ENCODE measurements at regions not wholly inside any gene's neighbourhood (a gene's known extent, or its start where the extent isn't known, plus 50 kb on each side); places are given as distances from the start of the nearest gene placed in this dataset.

DNA sequence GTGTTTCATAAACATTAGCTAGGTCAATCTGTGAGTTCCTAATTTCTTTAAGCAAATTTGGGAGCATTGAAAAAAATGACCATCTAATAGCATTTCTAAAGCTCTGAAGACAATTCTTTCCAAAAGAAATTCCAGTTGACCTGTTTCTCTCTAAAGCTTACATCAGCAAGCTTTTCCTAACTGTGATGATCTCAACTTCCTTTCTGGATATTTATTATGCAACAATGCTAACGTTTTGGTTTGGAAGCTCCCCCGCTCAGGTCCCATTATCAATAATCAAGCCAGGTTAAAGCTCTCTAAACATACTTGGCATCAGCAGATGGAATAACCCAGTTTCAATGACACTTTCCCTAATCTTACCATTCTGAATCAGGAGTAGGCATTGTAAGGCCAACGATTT, 196.3 kb upstream of the TANK start (continued):
- TF ChIP-seq IRF2 (CRISPR knock-in tag; IDR thresholded peaks at IDR 0.05; ENCODE audit: borderline replicate concordance, low read depth) (no peak), ZBTB21 (CRISPR knock-in tag; IDR thresholded peaks at IDR 0.05; ENCODE audit: borderline replicate concordance) (no peak), OVOL2 (CRISPR knock-in tag; IDR thresholded peaks at IDR 0.05; ENCODE audit: borderline replicate concordance) (no peak), ZNF138 (CRISPR knock-in tag; conservative IDR thresholded peaks at IDR 0.05) (no peak), CBFB (CRISPR knock-in tag; IDR thresholded peaks at IDR 0.05; ENCODE audit: low read depth) (no peak)
- TF ChIP-seq, protein P1, sequence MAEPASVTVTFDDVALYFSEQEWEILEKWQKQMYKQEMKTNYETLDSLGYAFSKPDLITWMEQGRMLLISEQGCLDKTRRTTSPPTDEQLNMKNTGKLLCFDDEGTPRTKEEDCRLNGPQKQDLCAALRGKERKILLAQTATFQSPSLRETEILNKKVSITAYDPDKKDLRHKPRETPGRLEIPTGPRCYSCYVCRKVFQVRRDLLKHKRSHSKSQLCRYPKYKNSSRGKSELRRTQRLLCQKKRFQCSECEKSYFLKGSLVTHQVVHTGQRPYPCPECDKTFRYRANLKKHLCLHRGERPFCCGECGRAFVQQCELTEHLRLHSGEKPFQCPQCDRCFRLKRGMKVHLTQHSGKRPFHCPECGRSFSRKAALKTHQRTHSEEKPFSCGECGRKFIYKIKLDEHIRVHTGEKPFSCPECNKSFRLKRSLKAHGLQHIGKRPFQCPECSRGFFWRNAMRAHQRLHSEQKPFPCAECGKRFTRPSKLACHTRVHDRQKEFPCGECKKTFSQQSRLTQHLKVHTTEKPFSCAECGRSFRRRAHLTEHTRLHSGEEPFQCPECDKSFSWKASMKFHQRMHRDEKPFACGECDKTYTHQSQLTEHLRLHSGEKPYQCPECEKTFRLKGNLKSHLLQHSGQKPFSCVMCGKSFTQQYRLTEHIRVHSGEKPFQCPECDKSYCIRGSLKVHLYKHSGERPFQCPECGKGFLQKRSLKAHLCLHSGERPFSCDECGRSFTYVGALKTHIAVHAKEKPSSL (CRISPR knock-in tag; conservative IDR thresholded peaks at IDR 0.05): no peak

DNA sequence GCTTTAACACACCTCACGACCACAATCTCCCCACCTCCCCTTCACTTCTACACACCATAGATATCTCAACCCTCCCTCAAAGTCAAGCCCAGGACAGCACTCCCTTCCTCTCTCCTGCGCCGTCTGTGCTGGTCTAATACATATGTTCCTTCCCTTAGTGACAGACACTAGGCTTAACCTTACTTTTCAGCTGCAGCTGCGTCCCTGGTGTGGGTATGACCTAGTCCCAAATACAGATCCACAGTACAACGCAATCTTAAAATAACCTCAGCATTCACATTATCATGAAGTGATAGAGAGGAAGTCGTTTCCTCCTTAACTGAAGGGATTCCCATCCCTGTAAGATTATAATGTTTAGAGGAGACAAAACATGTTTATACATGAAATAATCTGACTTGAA, 192.7 kb upstream of the TANK start:
- CTCF ChIA-PET: no interaction called here
- H3K4me3 Mint-ChIP-seq: no peak overlapping the region
- no peaks in the 10 kb centered on the region; the same call in 1 of the 2 replicates for H3K27me3 Mint-ChIP-seq (ENCODE audit: low read depth)
- POLR2A ChIA-PET: no interaction called here
- H3K27ac Mint-ChIP-seq: no peak overlapping the region
- H3K4me1 Mint-ChIP-seq: peaks cover 10% of the 10 kb centered on the region
- no peaks in the 10 kb centered on the region for H3K36me3 Mint-ChIP-seq
- H3K9me3 Mint-ChIP-seq: no peaks in the 10 kb centered on the region
- no peak for DNase-seq (ENCODE audit: low spot score)
- ATAC-seq: no peak
- TF ChIP-seq, protein P1 (CRISPR knock-in tag; conservative IDR thresholded peaks at IDR 0.05): no peak
- TF ChIP-seq RELA (CRISPR knock-in tag; IDR thresholded peaks at IDR 0.05; ENCODE audit: borderline replicate concordance): no peak

DNA sequence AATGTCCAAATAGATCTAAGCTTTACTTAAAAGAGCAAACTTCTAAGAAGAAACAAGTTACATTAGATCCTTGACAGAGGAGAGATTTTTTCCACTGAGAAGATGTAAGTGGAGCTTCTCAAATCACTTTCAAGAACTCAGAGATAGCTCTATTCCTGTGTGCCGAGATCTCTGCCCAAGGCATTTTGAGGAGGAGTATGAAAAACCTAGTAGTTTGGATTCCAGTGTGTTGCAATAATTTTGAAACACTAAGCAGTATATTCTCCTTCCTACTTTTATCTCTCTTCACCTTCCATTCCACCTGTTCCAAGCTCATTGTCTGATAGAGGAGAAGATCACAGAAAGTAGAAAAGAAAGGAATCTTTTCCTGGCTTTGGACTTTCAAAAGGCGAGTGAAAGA, 192.0 kb upstream of the TANK start:
- ChIA-PET POLR2A (no interaction called here), CTCF (no interaction called here)
- H3K9me3 Mint-ChIP-seq: no peaks in the 10 kb centered on the region
- TF ChIP-seq, protein P2, sequence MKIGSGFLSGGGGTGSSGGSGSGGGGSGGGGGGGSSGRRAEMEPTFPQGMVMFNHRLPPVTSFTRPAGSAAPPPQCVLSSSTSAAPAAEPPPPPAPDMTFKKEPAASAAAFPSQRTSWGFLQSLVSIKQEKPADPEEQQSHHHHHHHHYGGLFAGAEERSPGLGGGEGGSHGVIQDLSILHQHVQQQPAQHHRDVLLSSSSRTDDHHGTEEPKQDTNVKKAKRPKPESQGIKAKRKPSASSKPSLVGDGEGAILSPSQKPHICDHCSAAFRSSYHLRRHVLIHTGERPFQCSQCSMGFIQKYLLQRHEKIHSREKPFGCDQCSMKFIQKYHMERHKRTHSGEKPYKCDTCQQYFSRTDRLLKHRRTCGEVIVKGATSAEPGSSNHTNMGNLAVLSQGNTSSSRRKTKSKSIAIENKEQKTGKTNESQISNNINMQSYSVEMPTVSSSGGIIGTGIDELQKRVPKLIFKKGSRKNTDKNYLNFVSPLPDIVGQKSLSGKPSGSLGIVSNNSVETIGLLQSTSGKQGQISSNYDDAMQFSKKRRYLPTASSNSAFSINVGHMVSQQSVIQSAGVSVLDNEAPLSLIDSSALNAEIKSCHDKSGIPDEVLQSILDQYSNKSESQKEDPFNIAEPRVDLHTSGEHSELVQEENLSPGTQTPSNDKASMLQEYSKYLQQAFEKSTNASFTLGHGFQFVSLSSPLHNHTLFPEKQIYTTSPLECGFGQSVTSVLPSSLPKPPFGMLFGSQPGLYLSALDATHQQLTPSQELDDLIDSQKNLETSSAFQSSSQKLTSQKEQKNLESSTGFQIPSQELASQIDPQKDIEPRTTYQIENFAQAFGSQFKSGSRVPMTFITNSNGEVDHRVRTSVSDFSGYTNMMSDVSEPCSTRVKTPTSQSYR (CRISPR knock-in tag; IDR thresholded peaks at IDR 0.05): no peak
- TF ChIP-seq, protein P3, sequence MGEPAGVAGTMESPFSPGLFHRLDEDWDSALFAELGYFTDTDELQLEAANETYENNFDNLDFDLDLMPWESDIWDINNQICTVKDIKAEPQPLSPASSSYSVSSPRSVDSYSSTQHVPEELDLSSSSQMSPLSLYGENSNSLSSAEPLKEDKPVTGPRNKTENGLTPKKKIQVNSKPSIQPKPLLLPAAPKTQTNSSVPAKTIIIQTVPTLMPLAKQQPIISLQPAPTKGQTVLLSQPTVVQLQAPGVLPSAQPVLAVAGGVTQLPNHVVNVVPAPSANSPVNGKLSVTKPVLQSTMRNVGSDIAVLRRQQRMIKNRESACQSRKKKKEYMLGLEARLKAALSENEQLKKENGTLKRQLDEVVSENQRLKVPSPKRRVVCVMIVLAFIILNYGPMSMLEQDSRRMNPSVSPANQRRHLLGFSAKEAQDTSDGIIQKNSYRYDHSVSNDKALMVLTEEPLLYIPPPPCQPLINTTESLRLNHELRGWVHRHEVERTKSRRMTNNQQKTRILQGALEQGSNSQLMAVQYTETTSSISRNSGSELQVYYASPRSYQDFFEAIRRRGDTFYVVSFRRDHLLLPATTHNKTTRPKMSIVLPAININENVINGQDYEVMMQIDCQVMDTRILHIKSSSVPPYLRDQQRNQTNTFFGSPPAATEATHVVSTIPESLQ (CRISPR knock-in tag; IDR thresholded peaks at IDR 0.05): no peak
- TF ChIP-seq TEAD1 (CRISPR knock-in tag; IDR thresholded peaks at IDR 0.05) (no peak), JAZF1 (CRISPR knock-in tag; IDR thresholded peaks at IDR 0.05) (no peak), ZNF396 (CRISPR knock-in tag; IDR thresholded peaks at IDR 0.05; ENCODE audit: borderline replicate concordance) (no peak), NR3C1 (CRISPR knock-in tag; conservative IDR thresholded peaks at IDR 0.05; ENCODE audit: low read depth) (no peak), RORB (CRISPR knock-in tag; IDR thresholded peaks at IDR 0.05) (no peak), CBFB (CRISPR knock-in tag; IDR thresholded peaks at IDR 0.05; ENCODE audit: low read depth) (no peak), ZNF121 (CRISPR knock-in tag; IDR thresholded peaks at IDR 0.05) (no peak), ATF1 (CRISPR knock-in tag; IDR thresholded peaks at IDR 0.05) (no peak)
- TF ChIP-seq, protein P4, sequence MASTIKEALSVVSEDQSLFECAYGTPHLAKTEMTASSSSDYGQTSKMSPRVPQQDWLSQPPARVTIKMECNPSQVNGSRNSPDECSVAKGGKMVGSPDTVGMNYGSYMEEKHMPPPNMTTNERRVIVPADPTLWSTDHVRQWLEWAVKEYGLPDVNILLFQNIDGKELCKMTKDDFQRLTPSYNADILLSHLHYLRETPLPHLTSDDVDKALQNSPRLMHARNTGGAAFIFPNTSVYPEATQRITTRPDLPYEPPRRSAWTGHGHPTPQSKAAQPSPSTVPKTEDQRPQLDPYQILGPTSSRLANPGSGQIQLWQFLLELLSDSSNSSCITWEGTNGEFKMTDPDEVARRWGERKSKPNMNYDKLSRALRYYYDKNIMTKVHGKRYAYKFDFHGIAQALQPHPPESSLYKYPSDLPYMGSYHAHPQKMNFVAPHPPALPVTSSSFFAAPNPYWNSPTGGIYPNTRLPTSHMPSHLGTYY (CRISPR knock-in tag; IDR thresholded peaks at IDR 0.05): no peak
- TF ChIP-seq, protein P5, sequence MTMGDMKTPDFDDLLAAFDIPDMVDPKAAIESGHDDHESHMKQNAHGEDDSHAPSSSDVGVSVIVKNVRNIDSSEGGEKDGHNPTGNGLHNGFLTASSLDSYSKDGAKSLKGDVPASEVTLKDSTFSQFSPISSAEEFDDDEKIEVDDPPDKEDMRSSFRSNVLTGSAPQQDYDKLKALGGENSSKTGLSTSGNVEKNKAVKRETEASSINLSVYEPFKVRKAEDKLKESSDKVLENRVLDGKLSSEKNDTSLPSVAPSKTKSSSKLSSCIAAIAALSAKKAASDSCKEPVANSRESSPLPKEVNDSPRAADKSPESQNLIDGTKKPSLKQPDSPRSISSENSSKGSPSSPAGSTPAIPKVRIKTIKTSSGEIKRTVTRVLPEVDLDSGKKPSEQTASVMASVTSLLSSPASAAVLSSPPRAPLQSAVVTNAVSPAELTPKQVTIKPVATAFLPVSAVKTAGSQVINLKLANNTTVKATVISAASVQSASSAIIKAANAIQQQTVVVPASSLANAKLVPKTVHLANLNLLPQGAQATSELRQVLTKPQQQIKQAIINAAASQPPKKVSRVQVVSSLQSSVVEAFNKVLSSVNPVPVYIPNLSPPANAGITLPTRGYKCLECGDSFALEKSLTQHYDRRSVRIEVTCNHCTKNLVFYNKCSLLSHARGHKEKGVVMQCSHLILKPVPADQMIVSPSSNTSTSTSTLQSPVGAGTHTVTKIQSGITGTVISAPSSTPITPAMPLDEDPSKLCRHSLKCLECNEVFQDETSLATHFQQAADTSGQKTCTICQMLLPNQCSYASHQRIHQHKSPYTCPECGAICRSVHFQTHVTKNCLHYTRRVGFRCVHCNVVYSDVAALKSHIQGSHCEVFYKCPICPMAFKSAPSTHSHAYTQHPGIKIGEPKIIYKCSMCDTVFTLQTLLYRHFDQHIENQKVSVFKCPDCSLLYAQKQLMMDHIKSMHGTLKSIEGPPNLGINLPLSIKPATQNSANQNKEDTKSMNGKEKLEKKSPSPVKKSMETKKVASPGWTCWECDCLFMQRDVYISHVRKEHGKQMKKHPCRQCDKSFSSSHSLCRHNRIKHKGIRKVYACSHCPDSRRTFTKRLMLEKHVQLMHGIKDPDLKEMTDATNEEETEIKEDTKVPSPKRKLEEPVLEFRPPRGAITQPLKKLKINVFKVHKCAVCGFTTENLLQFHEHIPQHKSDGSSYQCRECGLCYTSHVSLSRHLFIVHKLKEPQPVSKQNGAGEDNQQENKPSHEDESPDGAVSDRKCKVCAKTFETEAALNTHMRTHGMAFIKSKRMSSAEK (CRISPR knock-in tag; IDR thresholded peaks at IDR 0.05; ENCODE audit: borderline replicate concordance): no peak

More for the DNA sequence above, 192.0 kb upstream of the TANK start:
- Mint-ChIP-seq H3K27ac (no peak overlapping the region), H3K4me3 (no peak overlapping the region), H3K27me3 (ENCODE audit: low read depth) (no peaks in the 10 kb centered on the region; the same call in 1 of the 2 replicates), H3K4me1 (peaks cover 10% of the 10 kb centered on the region), H3K36me3 (no peaks in the 10 kb centered on the region)
- no peak for ATAC-seq
- DNase-seq (ENCODE audit: low spot score): no peak
